ENCODE measurements at regions not wholly inside any gene's neighbourhood (a gene's known extent, or its start where the extent isn't known, plus 50 kb on each side); places are given as distances from the start of the nearest gene placed in this dataset.

GRCh38 chr10:2920637-2921036, 146.7 kb upstream of the PFKP start:
- TF ChIP-seq, protein P1, sequence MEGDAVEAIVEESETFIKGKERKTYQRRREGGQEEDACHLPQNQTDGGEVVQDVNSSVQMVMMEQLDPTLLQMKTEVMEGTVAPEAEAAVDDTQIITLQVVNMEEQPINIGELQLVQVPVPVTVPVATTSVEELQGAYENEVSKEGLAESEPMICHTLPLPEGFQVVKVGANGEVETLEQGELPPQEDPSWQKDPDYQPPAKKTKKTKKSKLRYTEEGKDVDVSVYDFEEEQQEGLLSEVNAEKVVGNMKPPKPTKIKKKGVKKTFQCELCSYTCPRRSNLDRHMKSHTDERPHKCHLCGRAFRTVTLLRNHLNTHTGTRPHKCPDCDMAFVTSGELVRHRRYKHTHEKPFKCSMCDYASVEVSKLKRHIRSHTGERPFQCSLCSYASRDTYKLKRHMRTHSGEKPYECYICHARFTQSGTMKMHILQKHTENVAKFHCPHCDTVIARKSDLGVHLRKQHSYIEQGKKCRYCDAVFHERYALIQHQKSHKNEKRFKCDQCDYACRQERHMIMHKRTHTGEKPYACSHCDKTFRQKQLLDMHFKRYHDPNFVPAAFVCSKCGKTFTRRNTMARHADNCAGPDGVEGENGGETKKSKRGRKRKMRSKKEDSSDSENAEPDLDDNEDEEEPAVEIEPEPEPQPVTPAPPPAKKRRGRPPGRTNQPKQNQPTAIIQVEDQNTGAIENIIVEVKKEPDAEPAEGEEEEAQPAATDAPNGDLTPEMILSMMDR (IDR thresholded peaks at IDR 0.05), result no peak
- no peak for TF ChIP-seq POLR2AphosphoS5 (IDR thresholded peaks at IDR 0.05)
- no peak for TF ChIP-seq POLR2A (IDR thresholded peaks at IDR 0.05)

All from suprapubic skin (tissue), 4 donors.